Activated T-helper 1 cell treated with anti-CD3 and anti-CD28 coated beads, Interleukin-2, amount 50 U/mL, for 16 hours (primary cell): ENCODE measurements at regions not wholly inside any gene's neighbourhood (a gene's known extent, or its start where the extent isn't known, plus 50 kb on each side); places are given as distances from the start of the nearest gene placed in this dataset.
"Not testable (repeated sequence)": the region's sequence is repeated elsewhere in the genome, so short reads cannot be mapped to it uniquely, and the experiment has no call there.

Experiments used
- DNase-seq, 2 donors: peaks; one replicate each; pipeline ENCODE4 v3.0.0-alpha.2; 2020; ENCODE audit warnings: low read depth in 1 of 2, low spot score in 1 of 2

GRCh38 chr5:155684417-155684816 is 642.5 kb upstream of the SGCD start:
- DNase-seq: no peak

GRCh38 chr5:155686131-155686530 is 640.8 kb upstream of the SGCD start:
- no peak for DNase-seq

GRCh38 chr5:155689406-155689805 is 637.6 kb upstream of the SGCD start:
- DNase-seq: no peak

- no peak for DNase-seq
Measured at GRCh38 chr5:155696362-155696761, 630.6 kb upstream of the SGCD start.

GRCh38 chr5:155697236-155697635 is 629.7 kb upstream of the SGCD start:
- no peak for DNase-seq

GRCh38 chr5:155699385-155699784 is 627.6 kb upstream of the SGCD start:
- no peak for DNase-seq

- no peak for DNase-seq
Measured at GRCh38 chr5:155700333-155700732, 626.6 kb upstream of the SGCD start.

GRCh38 chr5:155711882-155712281 is 615.1 kb upstream of the SGCD start:
- no peak for DNase-seq

- DNase-seq: not testable (repeated sequence)
Measured at GRCh38 chr5:155714435-155714834, 612.5 kb upstream of the SGCD start.

- DNase-seq: no peak
Measured at GRCh38 chr5:155726267-155726666, 600.7 kb upstream of the SGCD start.

GRCh38 chr5:155727512-155728145 is 599.3 kb upstream of the SGCD start:
- DNase-seq: no peak

- DNase-seq: no peak
Measured at GRCh38 chr5:155728146-155728856, 598.7 kb upstream of the SGCD start.

- DNase-seq: no peak
Measured at GRCh38 chr5:155728857-155729683, 597.9 kb upstream of the SGCD start.

- DNase-seq: no peak
Measured at GRCh38 chr5:155729684-155730059, 597.3 kb upstream of the SGCD start.

- DNase-seq: no peak
Measured at GRCh38 chr5:155732587-155733376, 594.2 kb upstream of the SGCD start.

- no peak for DNase-seq
Measured at GRCh38 chr5:155733935-155734334, 593.0 kb upstream of the SGCD start.

- DNase-seq: no peak
Measured at GRCh38 chr5:155735388-155735787, 591.6 kb upstream of the SGCD start.

GRCh38 chr5:155738616-155739015 is 588.3 kb upstream of the SGCD start:
- DNase-seq: no peak

- DNase-seq: no peak
Measured at GRCh38 chr5:155746367-155747038, 580.5 kb upstream of the SGCD start.

GRCh38 chr5:155750101-155750500 is 576.9 kb upstream of the SGCD start:
- no peak for DNase-seq

- DNase-seq: no peak
Measured at GRCh38 chr5:155750571-155750970, 576.4 kb upstream of the SGCD start.
